RCC 7860 (cell line): ENCODE measurements at regions not wholly inside any gene's neighbourhood (a gene's known extent, or its start where the extent isn't known, plus 50 kb on each side); places are given as distances from the start of the nearest gene placed in this dataset.

Experiments used
- DNase-seq: peaks from one replicate; pipeline ENCODE4 v3.0.0-alpha.2; 2015; ENCODE audit warnings: low spot score
- FAIRE-seq: peaks from 2 replicates; lab custom pipeline; 2012; peaks lifted over from hg19 to GRCh38; lab: Jason Lieb, UNC

DNA sequence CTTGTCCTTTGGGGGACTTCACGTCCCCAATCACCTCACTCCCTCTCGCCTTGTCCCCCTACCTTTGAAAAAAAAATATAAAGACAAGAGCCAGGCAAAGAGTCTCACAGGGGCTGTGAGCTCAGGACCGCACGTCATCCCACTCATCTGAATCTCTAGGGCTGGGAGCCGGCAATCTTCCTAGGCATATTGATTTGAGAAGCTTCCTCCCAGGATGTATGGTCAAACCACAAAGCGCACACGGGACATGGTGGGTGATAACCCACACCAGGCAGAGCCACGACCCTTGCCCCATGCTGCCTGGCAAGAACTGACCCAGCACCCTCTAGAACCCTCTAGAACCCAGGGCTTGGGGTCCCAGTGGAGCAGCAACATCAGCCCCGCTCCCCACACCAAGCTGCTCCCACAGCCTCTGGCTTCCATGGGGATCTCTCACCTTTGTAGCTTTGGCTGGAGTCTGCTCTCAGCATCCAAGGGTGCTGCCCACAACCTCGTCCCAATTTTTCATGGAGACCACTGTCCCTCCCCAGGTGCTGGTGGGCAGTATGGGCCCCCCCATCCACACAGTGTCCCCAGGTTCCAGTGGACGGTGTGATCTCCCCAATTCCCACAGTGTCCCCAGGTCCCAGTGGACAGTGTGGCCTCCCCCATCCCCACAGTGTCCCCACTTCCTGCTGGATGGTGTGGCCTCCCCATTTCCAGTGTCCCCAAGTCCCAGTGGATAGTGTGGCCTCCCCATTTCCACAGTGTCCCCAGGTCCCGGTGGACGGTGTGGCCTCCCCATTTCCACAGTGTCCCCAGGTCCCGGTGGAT is 85.2 kb upstream of the FGF3 start:
- no peak for DNase-seq
- no peak for FAIRE-seq

DNA sequence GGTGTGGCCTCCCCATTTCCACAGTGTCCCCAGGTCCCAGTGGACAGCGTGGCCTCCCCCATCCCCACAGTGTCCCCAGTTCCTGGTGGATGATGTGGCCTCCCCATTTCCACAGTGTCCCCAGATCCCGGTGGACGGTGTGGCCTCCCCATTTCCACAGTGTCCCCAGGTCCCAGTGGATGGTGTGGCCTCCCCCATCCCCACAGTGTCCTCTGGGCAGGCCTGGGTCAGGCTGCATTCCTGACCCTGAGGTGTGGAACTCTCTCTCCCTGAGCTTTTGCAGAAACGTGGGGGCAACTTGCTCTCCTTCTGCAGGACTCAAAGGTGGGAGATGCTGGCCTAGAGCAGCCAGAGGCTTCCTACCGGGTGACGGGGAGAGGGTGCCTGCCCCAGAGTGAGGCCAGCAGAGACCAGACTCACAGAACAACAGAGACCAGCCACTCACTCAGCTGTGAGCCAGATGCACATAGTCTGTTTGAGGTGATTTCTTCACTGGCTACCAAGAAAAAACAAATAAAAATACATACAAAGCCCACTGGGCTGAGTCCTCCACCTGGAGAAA is 85.8 kb upstream of the FGF3 start:
- DNase-seq (no peak), FAIRE-seq (no peak)

DNA sequence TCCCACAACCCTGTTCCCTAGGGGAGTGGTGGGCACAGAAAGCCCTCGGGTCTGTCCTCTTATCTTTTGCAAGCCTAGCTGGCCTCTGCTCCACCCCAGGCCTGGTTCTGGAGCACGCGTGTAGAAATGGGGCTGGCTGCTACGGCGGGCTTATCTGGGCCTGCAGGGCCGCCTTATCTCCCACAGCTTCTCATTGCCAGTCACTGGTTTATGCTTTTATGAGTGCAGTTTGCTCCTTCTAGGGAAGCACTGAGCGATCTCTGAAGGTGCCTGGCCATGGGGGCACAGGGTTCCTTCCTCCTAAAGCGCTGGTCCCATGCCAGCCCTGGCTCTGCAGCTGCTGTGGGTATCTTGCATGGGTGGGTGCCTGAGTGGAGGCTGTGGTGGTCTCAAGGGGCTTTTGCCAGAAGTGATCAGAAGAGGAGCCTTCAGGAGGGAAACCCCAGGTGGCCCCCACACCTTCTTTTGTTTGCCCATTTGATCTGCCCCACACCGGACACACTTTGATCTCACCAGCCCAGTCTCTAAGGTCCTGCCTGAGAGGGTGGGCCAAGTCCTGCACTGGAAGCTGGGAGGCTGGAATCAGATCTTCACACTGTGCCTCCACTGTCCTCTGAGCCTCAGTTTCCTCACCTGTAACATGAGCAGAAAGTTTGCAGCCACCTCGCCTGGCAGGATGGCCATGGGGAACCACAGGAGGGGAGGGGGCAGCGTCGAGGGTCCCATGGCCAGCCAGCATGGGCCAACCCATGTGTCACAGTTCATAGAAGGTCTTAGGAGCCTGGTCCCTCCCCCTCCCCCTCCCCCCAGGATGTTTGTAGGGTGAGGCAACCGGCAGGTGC is 86.6 kb upstream of the FGF3 start:
- FAIRE-seq (no peak), DNase-seq (no peak)

DNA sequence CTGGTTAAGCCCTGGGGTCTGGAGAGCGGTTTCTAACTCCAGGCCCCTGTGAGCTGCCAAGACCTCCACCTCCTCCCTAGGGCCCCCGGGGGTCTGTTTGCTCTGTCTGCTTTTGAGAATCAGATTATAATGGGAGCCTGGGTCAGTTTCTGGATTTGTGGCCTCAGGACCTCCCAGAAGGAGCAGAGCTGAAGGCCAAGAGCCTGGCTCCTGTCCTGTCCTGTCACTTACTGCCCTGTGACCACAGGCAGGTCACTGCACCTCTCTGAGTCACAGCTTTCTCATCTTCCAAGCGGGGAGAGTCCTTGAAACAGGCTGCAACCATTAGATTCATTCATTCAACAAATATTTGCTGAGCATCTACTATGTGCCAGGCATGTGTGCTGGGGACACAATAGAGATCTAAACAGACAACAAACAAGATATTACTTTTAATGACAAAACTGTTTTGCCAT is 87.3 kb upstream of the FGF3 start:
- FAIRE-seq, result no peak
- DNase-seq, result peak; percentile 4

DNA sequence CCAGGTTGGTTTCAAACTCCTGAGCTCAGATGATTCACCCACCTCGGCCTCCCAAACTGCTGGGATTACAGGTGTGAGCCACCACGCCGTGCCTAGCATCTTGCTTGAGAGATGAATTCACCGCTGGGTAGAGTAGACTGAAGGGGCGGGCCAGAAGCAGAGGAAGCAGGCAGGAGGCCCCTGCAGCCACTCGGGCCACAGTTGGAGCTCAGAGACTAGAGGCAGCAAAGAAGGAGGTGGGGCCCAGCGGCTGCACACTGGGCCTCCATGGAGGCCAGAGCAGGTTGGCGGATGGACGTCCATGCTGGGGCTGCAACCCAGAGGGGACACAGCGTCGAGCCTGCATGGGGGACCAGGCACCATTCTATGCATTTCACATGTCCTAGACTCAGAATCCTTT is 88.4 kb upstream of the FGF3 start:
- DNase-seq (no peak), FAIRE-seq (no peak)

DNA sequence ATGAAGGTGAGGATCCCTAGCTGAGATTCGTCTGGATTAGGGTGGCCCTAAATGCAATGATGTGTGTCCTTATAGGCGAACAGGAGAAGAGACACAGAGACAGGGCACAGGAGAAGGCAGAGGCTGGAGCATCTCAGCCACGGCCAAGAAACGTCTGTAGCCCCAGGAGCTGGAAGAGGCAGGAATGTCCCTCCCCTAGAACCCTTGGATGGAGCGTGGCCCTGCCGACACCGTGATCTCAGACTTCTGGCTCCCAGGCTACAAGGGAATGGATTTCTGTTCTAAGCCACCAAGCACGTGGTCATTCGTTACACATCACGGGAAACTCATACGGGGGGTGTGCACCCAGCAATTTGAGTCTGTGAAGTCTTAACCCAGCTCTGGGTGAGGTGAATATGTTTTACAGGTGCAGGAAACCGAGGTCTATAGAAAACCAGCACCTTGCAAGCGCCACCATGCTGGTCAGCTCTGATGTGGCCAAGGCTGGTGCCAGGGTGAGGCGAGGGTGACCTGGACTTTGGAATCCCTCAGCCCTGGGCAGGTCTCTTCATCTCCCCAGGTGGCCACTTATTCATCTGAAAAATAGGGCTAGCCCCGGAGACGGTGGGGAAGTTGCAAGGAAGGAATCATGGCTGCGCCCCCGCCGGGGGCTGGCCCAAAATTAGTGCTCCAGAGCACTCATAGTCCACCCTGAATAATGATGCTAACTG is 89.5 kb upstream of the FGF3 start:
- DNase-seq (no peak), FAIRE-seq (no peak)

DNA sequence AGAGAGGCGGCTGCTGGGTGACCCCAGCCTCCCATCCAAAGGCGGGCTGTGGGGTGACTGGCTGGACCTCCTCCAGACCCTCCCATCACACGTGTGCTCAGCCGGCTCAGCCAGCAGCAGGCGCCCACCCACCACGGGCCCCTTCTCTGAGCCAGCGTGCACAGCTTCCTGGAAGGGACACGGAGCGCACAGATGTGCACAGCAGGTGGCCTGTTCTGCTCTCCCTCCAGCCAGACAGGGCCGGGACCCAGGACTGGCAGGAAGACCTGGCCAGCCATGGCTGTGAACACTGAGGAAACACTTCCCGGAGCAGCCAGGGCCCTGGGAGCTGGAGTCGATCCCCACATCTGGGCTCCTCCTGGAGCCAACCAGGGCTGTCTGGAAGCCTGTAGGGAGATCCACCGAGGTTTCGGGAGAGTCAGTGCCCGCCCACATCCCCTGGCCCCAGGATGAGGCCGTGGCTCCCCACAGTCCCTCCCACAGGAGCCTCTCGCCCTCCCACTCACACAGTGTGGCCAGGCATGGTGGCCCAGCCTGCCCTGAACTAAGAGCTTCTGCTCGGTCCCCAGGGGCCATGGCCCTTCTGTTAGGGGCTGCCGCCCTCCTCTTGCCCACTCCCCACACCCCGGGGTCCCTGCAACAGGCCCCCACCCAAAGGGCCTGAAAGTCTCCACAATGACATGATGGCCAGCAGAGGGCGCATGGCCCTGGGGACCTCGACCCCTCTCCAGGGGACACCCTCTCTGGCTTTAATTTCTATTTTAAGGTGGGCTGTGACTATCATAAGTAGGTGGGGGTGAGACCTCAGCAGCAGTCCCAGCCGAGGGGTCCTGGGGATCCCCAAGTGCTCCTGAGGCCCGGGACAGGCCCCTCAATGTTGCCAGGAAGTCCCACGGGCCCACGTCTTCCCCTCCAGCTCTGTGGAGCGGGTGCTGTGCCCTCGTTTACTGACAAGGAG is 90.6 kb upstream of the FGF3 start:
- FAIRE-seq (no peak), DNase-seq (no peak)

DNA sequence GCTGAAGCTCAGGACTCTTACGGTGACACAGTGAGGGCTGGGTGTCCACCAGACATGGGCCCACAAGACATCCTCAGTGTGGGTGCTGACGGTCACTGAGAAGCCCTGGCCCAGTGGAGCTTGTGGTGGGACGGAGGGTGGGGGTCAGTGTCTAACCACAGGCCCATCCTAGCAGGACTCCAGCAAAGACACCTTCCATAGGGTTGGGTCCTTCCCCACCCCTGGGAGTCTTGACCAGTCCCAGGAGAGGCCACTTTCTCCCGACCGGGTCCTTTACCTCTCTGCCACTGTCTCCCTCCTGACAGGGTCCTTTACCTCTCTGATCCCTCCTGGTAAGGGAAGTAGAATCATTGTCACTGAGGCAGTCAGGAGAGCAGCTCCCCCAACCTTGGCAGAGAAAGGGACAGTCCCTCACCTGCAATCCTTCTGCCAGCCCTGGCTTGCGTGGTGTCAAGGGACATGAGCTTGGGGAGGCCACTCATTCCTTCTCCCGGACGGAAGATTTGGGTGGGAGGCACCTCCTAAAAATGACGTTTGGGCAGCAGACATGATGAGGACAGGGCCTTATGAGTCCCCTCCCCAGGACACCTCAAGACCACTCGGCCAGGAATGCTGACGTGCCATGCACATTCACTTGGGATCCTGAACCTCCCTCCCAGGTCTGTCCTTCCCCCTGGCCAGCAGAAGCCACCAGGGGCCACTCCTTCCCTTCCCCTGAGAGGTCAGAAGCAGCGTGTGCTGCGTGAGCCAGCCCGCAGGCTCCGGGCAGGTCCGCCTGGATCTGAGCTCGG is 91.5 kb upstream of the FGF3 start:
- no peak for DNase-seq
- FAIRE-seq, result no peak

DNA sequence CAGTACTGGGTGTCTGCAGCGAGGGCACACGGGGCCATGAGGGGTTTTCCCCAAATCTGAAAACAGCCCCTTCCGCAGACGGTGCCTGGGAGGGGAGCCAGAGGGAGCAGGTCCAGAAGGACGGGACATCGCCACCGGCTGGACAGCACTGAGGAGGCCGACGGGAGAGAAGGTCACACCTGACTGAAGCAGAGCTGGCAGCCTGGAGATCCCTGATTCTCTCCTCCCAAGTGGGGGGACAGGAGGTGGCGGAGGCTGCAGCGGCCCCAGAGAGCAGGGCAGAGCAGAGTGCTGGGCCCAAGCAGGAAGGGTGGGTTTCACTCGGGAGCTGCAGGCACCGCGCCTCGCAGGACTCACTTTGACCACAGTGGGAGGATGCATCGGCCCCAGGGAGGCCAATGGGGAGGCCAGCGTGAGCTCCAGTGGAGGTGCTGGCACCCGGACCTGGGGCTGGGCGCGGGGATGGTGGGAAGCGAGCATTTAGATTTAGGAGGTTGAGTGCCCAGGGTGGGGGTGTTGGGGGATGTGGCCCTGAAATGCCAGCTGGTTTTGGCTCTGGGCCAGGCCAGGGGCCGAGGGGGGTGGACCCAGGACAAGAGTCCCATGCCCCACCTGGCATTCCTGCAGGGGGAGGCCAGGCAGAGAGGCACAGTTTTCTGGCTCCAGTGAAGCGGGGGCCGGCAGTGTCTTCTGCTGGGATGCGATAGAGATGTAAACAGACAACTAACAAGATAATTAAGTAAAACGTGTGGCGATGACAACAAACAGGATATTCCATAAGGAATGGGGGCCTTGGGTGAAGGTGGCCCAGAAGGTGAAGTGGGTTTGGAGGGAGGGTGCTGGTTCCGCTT is 92.3 kb upstream of the FGF3 start:
- FAIRE-seq (no peak), DNase-seq (no peak)

DNA sequence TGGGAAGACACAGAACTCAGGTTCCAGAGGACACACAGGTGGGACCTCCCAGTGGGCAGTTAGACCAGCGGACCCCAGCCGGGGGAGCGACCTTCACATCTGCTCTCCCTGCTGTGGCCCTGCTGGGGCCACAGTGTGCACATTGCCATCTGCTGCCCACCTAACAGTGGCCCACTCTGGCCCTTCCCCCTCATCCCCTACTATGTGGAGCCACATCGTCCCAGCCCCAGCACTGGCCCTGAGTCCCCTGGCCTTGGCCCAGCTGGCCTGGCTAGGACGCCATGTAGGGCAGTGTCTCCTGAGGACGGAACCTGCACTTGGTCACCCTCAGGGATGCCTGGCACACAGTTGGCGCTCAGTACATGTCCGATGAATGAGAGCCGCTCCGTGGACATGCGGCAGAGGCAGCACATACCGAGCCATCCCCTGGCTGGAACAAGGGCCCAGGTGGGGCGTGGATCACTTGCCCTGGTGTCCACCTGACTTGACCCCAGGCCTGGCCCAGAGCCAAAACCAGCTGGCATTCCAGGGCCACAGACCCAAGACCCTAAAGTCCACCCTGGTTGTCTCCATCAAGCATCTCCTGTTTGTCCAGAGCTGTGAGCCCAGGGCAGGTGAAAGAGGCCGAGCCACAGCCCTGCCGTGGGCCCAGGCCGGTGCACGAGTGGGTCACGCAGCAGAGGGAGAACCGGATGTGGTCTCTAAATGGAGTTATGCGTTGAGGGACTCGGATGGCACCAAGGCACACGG is 93.1 kb upstream of the FGF3 start:
- FAIRE-seq (no peak), DNase-seq (no peak)

DNA sequence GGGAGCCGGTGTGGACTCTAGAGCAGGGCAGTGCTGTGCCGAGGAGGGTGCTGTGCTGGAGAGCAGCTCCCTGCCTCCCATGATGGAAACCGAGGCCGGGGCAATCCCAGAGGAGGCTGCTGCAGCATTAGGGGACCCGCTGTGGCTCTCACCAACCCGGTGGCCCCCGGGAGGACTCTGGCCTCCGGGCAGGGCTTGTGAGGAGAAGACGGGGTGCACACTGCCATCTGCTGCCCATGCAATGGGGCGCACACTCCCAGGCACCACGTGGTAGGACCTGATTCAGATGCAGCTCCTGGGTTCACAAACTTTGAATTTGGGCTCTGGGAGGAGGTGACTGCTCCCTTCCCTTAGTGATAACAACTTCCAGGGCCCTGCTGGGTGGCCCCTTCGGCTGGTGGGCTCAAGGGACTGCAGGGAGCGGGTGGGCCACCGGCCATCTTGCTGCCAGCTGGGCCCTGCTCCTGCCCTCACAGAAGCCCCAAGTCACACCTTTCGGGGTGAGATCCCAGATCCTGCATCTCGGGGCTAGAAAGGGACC is 93.8 kb upstream of the FGF3 start:
- DNase-seq (no peak), FAIRE-seq (no peak)

DNA sequence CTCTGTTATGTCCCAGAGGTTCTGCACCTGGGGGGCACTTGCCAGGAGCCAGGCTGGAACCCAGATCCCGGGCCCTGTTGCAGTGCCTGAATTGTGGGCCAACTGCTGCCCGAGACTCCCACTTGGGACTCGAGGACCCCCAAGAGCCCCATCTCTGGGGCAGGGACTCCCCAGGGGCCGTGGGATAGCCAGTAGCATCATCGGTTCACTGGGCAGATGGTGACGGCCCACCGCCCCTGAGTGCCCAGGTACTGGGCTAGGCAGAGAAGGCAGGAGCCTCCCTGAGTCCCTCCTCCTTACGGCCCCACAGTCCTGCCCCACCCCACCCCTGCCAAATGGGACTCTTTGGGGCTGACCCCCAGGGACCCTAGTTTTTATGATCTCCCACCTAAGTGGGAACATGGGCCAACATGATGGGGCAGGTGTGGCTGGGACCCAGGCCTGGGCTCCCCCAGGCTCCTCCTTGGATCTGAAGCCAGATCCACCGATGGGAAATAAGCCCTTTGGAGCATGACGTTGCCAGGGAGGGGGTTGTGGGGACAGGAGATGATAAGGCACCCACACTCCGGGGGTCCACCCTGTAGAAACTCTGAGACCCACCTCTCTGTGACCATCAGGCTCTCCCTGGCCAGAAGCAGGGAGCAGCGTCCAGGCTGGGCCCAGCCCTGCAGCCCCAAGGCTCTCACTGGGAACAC is 94.5 kb upstream of the FGF3 start:
- DNase-seq (no peak), FAIRE-seq (no peak)

DNA sequence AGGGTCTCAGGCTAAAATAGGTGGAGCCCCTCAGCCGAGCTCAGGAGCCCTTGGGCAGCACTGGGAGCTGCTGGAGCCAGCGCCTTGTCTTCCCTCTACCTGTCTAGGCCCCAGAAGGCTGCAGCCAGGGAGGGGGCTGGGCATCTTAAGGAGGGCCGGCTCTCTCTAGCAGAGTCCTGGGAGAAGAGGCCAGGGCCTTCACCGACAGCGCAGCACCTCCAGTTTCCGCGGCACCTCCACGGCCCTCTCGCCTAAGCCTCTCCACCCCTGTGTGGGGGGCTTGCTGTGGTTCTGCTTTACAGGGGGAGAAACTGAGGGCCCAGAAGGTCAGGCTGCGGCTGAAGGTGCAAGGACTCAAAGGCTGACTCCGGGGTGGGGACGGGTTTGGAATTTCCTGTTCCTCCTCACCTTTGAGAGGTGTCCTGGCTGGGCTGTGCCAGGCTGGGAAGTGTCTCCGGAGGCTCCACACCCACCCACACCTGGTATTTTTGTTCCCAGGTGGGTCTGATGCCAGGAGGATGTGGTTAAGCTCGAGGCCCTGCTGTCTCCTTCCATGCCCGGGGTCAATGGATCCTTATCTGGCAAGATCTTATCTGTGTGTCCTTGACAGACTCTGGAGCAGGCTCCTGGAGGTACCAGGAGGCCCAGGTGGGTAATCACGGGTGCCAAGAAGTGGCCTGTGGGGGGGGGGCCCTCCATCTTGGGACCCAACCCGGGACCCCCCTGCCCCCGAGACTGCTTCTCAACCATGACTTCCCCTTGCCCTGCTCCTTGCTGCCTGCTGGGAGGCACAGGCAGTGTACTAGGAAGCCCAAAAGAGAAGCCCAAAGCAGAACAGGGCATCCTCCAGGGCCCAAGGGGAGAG is 95.3 kb upstream of the FGF3 start:
- FAIRE-seq, result no peak

DNA sequence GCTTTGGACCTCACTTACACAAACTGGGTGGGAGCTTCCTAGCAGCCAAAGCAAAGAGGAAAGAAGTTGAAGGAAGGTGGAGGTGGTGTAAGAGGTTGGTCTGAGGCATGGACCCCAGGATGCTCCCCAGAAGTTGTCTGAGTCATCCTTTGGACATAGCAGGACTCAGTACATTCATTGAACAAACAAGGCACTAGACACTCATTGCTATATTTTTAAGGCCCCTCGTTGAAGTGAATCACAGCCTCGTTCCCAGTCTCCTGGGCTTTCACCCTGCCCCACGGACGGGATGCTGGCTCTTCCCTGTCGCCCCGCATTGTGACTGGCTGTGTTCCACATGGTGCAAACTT is 95.9 kb upstream of the FGF3 start:
- DNase-seq (peak; percentile 4), FAIRE-seq (no peak)

More for the DNA sequence above, 95.3 kb upstream of the FGF3 start:
- DNase-seq, result no peak

DNA sequence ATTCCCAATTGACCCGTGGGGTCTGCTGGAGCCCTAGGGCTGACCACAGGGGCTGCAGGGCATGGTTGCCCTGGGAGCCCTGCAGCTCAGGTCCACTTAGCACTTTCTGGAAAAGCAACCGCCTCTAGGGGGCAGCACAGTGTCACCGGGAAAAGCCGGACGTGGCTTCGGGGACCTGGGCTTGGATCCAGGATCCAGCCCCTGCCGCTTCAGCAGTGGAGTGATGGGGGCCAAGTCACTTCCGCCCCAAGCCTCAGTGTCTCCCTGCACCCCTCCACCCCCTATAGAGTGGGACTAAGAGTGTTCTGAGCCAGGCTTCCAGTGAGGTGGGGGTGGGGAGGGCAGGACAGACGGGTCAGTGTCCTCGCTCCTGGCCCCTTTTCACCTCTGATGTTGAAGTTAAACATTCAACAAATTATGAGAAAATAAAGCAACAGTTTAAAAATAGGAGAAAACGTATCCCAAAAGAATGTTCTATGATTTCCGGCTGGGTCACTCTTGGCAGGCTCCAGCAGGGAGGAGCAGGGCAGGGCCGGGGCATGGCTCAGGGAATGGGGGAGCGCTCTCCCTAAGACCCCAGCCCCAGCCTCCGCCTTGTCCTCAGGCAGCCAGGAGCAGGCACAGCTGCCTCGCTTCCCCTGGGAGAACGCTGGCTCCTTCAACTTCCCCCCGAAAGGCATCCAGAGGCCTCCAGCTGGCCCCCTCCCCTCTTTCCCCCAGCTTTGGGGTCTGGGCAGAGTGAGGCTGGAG is 96.5 kb upstream of the FGF3 start:
- FAIRE-seq (no peak), DNase-seq (no peak)
